NAMALWA (cell line): ENCODE measurements at regions not wholly inside any gene's neighbourhood (a gene's known extent, or its start where the extent isn't known, plus 50 kb on each side); places are given as distances from the start of the nearest gene placed in this dataset.

Experiments used
- DNase-seq: peaks from one replicate; pipeline ENCODE4 v3.0.0-alpha.2; 2015; ENCODE audit warnings: low spot score

DNA sequence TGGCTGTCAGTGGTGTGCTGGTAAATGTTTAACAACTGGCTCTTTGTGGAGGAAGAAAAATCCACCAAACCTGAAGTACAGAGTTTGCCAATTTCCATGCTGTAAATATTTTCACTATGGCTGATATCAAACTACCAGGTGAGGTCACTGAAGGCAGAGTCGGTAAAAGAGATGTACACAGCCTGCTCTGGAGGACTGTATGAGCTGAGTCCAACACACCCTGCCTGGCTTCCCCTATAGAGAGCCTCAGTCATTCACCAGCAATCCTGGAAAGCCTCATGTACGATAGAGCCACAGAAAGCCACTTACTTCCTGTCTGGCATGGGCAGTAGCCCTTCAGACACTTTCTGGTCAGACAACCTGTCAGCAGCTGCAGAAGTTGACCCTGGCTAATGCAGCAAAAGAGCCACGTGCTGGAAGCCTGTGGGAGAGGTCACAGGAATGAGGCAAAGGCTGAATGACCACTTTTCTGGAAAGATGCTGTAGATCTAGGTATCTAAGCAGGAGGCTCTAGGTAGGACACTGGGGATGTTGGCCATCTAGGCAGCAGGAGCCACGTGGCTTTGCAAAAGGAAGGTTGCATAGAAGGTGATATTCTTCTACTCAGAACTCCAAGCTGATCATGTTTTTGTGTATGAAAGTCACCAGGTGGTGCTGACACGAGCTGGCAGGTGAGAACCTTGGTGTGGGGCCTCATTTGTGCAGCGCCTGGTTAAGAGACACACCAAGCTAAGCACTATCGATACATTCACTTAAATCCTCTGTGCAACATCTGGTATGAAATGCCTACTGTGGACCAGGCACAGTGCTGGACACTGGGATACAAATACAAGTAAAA, 553.9 kb downstream of the VRK1 start:
- DNase-seq = no peak

DNA sequence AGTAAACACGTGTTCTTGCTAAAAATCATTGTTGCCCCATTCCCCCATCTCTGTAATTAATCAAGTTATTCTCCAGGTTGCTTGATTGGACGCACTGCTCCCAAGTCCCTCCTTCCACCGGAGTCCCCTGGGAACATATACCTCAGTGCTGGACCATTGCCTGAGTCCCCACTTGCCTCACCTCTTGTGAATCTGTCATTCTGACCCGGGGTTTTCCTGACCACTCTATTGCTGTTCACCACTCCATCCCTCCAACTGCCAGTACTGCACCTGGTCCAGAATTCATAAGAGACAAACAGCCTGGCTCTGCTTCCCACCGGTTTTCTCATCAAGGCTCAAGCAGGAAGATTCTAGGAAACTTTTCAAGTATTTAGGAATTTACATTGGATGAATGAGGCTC, 555.9 kb downstream of the VRK1 start:
- DNase-seq = no peak

DNA sequence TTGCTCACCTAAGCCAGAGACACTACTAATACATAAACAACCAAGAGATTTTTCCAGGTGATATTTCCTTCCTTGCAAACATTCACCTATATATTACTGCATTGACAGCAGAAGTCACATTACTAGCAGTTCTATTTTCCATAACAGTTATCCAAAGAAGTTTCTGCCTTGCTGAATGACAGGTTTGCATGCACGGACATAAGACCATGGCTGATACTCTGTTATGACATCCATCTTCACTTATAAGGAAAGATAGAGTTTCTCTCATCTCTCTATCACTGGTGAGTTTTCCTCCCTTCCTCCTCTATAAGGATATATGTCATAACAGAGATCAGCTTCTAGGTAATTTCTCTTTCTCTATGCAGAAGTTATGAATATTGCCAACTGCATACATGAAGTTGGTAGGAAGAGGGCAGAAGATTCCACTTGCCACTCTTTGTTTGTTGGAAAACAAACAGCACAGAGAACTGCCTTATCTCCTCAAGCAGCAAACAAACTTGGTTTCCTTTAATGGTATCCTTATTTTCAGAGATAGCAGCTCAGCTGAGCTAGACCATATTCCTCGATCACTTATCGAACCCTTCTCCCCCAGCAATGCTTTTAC, 557.0 kb downstream of the VRK1 start:
- DNase-seq = no peak

GRCh38 chr14:97359341-97359740, 562.2 kb downstream of the VRK1 start:
- DNase-seq = no peak

- DNase-seq = no peak
Measured at GRCh38 chr14:97361181-97361580, 564.0 kb downstream of the VRK1 start.

- no peak for DNase-seq
Measured at GRCh38 chr14:97361958-97362357, 564.8 kb downstream of the VRK1 start.

DNA sequence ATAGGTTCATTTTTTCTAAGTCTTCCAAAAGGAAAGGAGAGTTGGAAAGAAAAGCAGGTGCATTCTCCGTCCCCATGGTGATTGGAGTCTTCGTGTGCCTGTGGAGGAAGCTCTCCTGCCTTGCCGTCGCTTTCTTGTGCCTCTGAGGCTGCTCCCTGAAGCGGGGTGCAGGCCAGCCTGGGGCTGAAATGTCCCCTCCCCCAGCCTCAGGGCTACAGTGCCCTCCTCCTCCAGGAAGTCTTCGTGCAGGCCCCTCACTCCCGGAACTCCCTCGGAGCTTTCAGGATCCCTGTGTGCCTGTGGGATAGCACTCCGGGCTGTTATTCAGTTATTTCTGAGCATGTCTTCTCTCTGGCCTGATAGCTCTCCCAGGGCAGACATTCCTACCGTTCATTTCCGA, 569.2 kb downstream of the VRK1 start:
- DNase-seq = no peak

DNA sequence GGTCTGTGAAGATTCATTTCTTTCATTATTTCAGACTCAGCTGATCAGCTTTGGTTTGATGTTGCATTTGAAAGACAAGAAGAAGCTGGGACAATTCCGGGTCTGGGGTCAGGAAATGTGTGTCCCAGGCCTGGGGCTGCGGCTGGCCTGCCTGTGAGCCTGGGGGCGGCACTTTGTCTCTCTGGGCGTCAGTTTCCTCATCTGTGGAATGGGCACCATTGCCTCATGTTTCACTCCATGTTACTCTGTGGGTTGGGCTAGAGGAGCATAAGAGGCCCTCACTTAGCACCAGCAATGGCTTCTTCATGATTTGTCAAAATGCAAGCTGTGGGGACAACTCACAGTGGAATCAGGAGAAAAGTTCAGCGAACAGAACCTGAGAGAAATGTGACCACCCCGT, 570.1 kb downstream of the VRK1 start:
- DNase-seq = no peak

- no peak for DNase-seq
Measured at GRCh38 chr14:97368049-97368448, 570.9 kb downstream of the VRK1 start.

- no peak for DNase-seq
Measured at GRCh38 chr14:97368900-97369564, 571.9 kb downstream of the VRK1 start.

GRCh38 chr14:97369901-97370300, 572.7 kb downstream of the VRK1 start:
- DNase-seq = no peak

GRCh38 chr14:97376310-97376709, 579.1 kb downstream of the VRK1 start:
- DNase-seq = no peak

- no peak for DNase-seq
Measured at GRCh38 chr14:97377550-97377949, 580.4 kb downstream of the VRK1 start.

- no peak for DNase-seq
Measured at GRCh38 chr14:97379091-97379531, 581.9 kb downstream of the VRK1 start.

- DNase-seq = no peak
Measured at GRCh38 chr14:97380539-97380941, 583.4 kb downstream of the VRK1 start.

GRCh38 chr14:97381309-97381708, 584.1 kb downstream of the VRK1 start:
- no peak for DNase-seq

DNA sequence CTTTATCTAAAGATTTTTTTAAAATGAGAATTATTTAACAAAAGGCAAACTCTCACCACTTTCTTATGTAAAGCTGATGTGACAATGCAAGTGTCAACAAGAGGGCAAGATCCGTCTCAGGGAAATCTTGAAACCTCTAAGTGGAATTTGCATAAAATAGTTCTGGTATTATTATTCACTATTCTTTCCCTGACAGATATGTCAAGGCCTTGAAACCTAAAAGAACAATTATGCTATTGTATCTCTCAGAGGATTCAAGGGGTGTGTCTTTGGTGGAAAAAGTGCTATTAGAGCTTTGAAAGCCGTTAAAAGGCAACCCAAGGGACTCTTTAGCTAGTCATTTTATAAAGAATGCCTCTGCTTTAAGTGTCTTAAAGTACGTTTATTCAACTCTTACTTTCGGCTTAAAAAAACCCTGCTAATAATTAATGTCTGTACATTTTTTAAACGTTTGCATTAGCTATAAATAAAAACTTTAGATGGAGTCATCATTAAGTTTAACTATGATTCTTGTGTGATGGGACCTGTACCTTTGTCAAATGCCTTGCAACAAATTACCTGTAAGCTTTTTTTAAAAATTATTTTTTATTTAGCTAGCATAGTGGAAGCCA, 585.5 kb downstream of the VRK1 start:
- no peak for DNase-seq

DNA sequence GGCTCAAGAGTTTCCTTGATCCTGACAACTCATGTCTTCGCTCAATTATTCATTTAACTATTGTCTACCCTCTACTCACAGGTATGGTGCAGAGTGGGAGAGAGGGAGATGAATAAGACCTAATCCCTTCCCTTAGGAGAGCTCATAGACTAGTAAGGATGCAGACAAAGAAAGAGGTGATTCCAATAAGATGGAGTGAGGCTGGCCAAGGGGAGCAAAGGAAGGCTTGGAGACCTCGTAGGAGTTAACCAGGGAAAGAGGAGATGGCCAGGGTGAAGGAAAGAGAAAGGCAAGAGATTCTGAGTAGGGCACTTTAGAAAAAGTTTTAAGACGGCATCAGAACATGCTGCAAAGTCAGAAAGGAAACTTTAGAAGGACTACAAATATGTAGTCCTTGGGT, 588.5 kb downstream of the VRK1 start:
- no peak for DNase-seq

DNA sequence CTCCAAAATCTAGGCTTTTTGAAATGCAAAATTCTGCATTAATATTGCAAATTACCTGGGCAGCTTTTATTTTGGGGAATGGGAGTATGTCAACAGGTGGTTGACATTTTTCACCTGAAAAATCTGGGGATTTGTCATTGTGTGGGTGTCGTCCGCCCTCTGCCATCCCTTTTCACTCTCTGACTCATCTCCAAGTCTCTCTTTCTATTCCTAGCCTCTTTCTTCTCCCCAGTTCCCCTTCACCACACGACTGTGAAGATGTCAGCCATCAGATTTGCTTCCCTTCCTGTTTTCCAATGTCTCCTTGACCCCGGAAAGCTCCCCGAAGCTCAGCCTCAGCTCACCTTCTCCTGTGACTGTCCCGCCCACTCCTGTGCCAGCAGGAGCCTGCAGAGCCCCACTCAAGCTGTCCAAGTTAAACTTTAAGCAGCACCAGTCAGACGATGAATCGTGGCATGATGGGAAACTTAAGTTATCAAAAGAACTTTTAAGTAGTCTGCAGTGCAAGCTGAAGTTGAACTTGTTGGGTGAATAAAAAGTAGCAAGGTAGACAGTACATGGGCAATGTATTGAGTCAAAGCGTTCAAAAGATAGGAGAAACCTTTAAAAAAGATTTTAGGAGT, 590.2 kb downstream of the VRK1 start:
- DNase-seq = no peak

GRCh38 chr14:97388408-97388807, 591.2 kb downstream of the VRK1 start:
- DNase-seq = no peak

GRCh38 chr14:97390096-97390724, 593.0 kb downstream of the VRK1 start:
- no peak for DNase-seq

GRCh38 chr14:97393244-97393643, 596.1 kb downstream of the VRK1 start:
- DNase-seq = no peak
